Activated CD8-positive, alpha-beta T cell treated with anti-CD3 and anti-CD28 coated beads for 36 hours (primary cell): ENCODE measurements at regions not wholly inside any gene's neighbourhood (a gene's known extent, or its start where the extent isn't known, plus 50 kb on each side); places are given as distances from the start of the nearest gene placed in this dataset.

ENCODE experiments used
- ATAC-seq: fragments of 200-7000 bp; cut with Tn5 transposase; one replicate; pipeline ENCODE4 v1.10.0; 2021; ENCODE audit warnings: mild to moderate bottlenecking, moderate library complexity
- CTCF ChIA-PET: fragments of 350-600 bp; sonication (Branson Sonifier 250); formaldehyde crosslinking; loops from one replicate; lab custom pipeline; 2021; ENCODE audit warnings: antibody characterized with exemption; lab: Charles Lee
- POLR2A ChIA-PET: fragments of 350-600 bp; sonication (Branson Sonifier 250); formaldehyde crosslinking; loops from one replicate; lab custom pipeline; 2021; ENCODE audit warnings: antibody characterized with exemption; lab: Charles Lee
- DNase-seq: peaks from one replicate; pipeline ENCODE4 v3.0.0-alpha.2; 2020
- H3K27ac Mint-ChIP-seq: one replicate; pipeline ENCODE4 v1.8.0; 2021; ENCODE audit warnings: mild to moderate bottlenecking, mixed read lengths
- H3K27me3 Mint-ChIP-seq: one replicate; pipeline ENCODE4 v1.8.0; 2021; ENCODE audit warnings: mixed read lengths
- H3K36me3 Mint-ChIP-seq: one replicate; pipeline ENCODE4 v1.8.0; 2021; ENCODE audit warnings: low read depth, mixed read lengths
- H3K4me1 Mint-ChIP-seq: one replicate; pipeline ENCODE4 v1.8.0; 2021; ENCODE audit warnings: low read depth, mixed read lengths
- H3K4me3 Mint-ChIP-seq: one replicate; pipeline ENCODE4 v1.8.0; 2021; ENCODE audit warnings: mild to moderate bottlenecking, moderate library complexity, mixed read lengths
- H3K9me3 Mint-ChIP-seq: one replicate; pipeline ENCODE4 v1.8.0; 2021; ENCODE audit warnings: mixed read lengths
- CTCF ChIP-seq: fragments of 200-600 bp; IDR thresholded peaks from one replicate; pipeline ENCODE4 v1.8.0; 2022; ENCODE audit warnings: antibody characterized with exemption, mild to moderate bottlenecking
- intact Hi-C: fragments of 100-400 bp; cut with micrococcal nuclease; formaldehyde crosslinking; loops from one replicate; pipeline ENCODE4 v1.10.0; 2022

- ChIA-PET POLR2A (no interaction called here), CTCF (no interaction called here)
- ATAC-seq = no peak
- H3K27ac Mint-ChIP-seq = no peak overlapping the region
- intact Hi-C loops = no loop called here
- TF ChIP-seq CTCF = no peak
- no peak for DNase-seq
- H3K9me3 Mint-ChIP-seq = peaks cover 1% of the 10 kb centered on the region
- H3K27me3 Mint-ChIP-seq = no peaks in the 10 kb centered on the region
- no peaks in the 10 kb centered on the region for H3K36me3 Mint-ChIP-seq
- H3K4me1 Mint-ChIP-seq = no peaks in the 10 kb centered on the region
- no peak overlapping the region for H3K4me3 Mint-ChIP-seq
Measured at GRCh38 chr4:14596904-14597303, 405.4 kb upstream of the CPEB2 start.

DNA sequence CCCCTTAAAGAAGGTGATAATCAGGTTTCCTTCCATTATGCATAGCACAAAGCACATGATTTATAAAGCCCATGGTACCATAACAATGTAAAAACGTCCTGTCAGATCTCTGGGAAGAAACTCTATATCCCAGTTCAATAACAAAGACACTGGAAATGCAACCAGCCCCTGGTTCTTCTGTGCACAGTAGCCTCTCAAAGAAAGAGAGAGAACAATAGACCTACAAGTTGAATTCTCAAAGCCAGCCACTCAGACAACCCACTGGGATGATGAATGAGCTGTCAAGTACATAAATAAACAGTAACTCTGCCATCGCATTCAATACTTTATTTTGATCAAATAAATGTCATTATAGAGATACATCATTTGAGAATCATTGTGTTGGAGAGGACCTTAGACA, 400.1 kb upstream of the CPEB2 start:
- no peaks in the 10 kb centered on the region for H3K27me3 Mint-ChIP-seq
- H3K4me1 Mint-ChIP-seq = no peaks in the 10 kb centered on the region
- ChIA-PET CTCF (no interaction called here), POLR2A (no interaction called here)
- DNase-seq (no peak), ATAC-seq (no peak)
- intact Hi-C loops = no loop called here
- H3K4me3 Mint-ChIP-seq = no peak overlapping the region
- no peak overlapping the region for H3K27ac Mint-ChIP-seq
- no peaks in the 10 kb centered on the region for H3K36me3 Mint-ChIP-seq
- TF ChIP-seq CTCF = no peak
- peaks cover 1% of the 10 kb centered on the region for H3K9me3 Mint-ChIP-seq

DNA sequence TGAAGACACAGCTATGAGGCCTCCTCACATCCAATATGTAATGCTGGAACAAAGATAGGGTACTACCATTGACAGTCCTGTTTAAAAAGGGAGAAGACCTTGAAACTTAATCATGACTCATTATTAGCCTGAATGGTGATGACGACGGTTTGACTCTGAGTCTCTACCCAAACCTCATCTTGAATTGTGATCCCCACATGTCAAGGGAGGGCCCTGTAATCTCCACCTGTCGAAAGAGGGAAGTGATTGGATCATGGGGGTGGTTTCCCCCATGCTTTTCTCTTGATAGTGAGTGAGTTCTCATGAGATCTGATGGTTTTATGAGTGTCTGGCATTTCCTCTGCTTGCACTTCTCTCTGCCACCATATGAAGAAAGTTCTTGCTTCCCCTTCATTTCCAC, 395.3 kb upstream of the CPEB2 start:
- Mint-ChIP-seq H3K9me3 (no peaks in the 10 kb centered on the region), H3K4me3 (no peak overlapping the region), H3K27ac (no peak overlapping the region), H3K4me1 (no peaks in the 10 kb centered on the region), H3K27me3 (no peaks in the 10 kb centered on the region), H3K36me3 (no peaks in the 10 kb centered on the region)
- POLR2A ChIA-PET = no interaction called here
- no peak for TF ChIP-seq CTCF
- ATAC-seq = no peak
- DNase-seq = no peak
- CTCF ChIA-PET = no interaction called here
- intact Hi-C loops = no loop called here

DNA sequence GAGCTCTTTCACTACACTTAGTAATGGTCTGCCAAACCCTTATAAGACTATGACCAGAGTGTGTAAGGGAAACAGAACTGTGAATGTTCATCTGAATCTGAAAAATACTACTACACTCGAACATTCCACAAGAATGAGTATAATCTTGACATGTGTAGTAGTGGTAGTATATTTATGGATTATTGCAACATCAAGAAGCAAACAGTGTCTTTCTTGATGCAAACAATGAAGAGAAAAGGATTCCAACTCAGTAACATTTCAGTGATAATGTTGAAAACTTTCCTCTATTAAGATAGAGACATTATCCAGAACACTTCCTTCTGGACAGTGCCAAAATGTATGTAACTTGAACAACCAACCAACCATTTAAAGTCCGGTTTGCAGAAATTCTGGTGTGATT, 394.7 kb upstream of the CPEB2 start:
- H3K4me1 Mint-ChIP-seq = no peaks in the 10 kb centered on the region
- no peak overlapping the region for H3K27ac Mint-ChIP-seq
- no peaks in the 10 kb centered on the region for H3K27me3 Mint-ChIP-seq
- ATAC-seq (no peak), DNase-seq (no peak)
- H3K4me3 Mint-ChIP-seq = no peak overlapping the region
- POLR2A ChIA-PET = no interaction called here
- CTCF ChIA-PET = no interaction called here
- H3K36me3 Mint-ChIP-seq = no peaks in the 10 kb centered on the region
- no peak for TF ChIP-seq CTCF
- intact Hi-C loops = no loop called here
- no peaks in the 10 kb centered on the region for H3K9me3 Mint-ChIP-seq

DNA sequence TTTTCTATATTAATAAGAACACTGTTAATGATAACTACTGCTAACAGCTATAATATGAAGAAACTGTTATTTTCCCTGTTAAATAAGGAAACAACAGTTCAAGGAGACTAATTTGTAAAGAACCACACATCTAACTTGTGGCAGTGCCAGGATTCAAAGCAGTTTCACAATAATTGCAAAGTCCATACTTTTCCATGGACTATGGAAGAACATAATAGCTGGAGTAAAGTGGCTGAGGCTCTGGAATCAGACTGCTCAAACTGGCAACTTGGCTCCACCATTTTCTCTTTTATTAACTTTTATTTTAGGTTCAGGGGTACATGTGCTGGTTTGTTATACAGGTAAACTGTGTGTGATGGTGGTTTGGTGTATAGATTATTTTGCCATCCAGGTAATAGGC, 393.7 kb upstream of the CPEB2 start:
- H3K4me3 Mint-ChIP-seq = no peak overlapping the region
- ATAC-seq (no peak), DNase-seq (no peak)
- H3K27me3 Mint-ChIP-seq = peaks cover under 1% of the 10 kb centered on the region
- no peaks in the 10 kb centered on the region for H3K4me1 Mint-ChIP-seq
- TF ChIP-seq CTCF = no peak
- no peaks in the 10 kb centered on the region for H3K36me3 Mint-ChIP-seq
- H3K27ac Mint-ChIP-seq = no peak overlapping the region
- ChIA-PET CTCF (no interaction called here), POLR2A (no interaction called here)
- intact Hi-C loops = no loop called here
- no peaks in the 10 kb centered on the region for H3K9me3 Mint-ChIP-seq
